LNCAP (cell line): ENCODE measurements at regions not wholly inside any gene's neighbourhood (a gene's known extent, or its start where the extent isn't known, plus 50 kb on each side); places are given as distances from the start of the nearest gene placed in this dataset.

Experiments used
- CTCF ChIP-seq: fragments of 450-650 bp; IDR thresholded peaks from 2 replicates; pipeline ENCODE4 v1.5.1; 2017; ENCODE audit warnings: mild to moderate bottlenecking

DNA sequence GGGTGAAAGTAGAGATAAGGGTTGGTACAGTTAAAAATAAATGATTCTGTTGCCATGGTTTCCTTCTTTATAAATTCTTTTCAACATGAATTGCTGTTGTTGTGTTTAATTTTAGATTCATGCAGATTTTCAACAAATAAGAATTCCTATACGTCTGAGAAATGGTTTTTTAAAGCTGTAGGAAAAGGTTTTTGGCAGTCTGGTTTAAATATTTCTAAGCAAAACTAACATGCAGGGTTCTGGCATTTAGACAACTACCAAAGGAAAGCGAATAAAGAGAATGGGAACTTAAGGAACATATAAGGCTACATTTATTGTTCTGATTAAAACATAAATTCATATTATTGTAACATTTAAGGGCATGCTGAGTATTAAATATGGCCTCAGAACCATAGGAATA, 203.0 kb upstream of the MIR17HG start:
- TF ChIP-seq CTCF: no peak

- no peak for TF ChIP-seq CTCF
These were observed 201.8 kb upstream of the MIR17HG start for GRCh38 chr13:91145571-91146205.

GRCh38 chr13:91146601-91147000, 200.9 kb upstream of the MIR17HG start:
- TF ChIP-seq CTCF: no peak

DNA sequence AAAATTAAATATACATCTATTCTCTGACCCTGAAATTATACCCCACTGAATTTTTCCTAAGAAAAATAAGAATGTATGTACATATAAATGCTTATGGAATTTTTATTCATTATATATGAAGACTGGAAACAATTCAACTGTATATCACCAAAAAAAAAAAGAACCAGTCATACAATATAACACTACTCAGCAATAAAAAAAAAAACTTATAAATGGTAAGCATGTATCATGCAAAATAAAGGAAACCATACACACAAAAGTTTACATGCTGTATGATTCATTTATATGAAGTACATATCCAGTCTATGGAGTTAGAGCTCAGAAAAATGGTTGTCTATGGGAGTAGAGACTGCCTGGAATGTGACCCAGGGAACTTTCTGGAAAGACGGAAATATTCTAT, 199.4 kb upstream of the MIR17HG start:
- TF ChIP-seq CTCF: no peak

GRCh38 chr13:91151921-91152320, 195.6 kb upstream of the MIR17HG start:
- TF ChIP-seq CTCF: no peak

GRCh38 chr13:91153372-91153771, 194.1 kb upstream of the MIR17HG start:
- no peak for TF ChIP-seq CTCF

- TF ChIP-seq CTCF: no peak
These were observed 192.7 kb upstream of the MIR17HG start for GRCh38 chr13:91154558-91155353.
